Muscle layer of colon (tissue), 2 donors: ENCODE measurements at regions not wholly inside any gene's neighbourhood (a gene's known extent, or its start where the extent isn't known, plus 50 kb on each side); places are given as distances from the start of the nearest gene placed in this dataset.

ENCODE experiments used
- H3K27ac ChIP-seq: one replicate; pipeline ENCODE4 v1.7.0; 2013; ENCODE audit warnings: low read depth, mild to moderate bottlenecking, low read length, moderate library complexity
- H3K27me3 ChIP-seq, 2 donors: one replicate each; pipeline ENCODE4 v1.7.0; 2013; ENCODE audit warnings: low read length in 2 of 2, mild to moderate bottlenecking in 2 of 2; ENCODE audit not compliant: insufficient read depth in 2 of 2, control insufficient read depth in 1 of 2
- H3K36me3 ChIP-seq: one replicate; pipeline ENCODE4 v1.7.0; 2013; ENCODE audit warnings: mild to moderate bottlenecking, low read length; ENCODE audit not compliant: insufficient read depth
- H3K4me1 ChIP-seq: one replicate; pipeline ENCODE4 v1.7.0; 2013; ENCODE audit warnings: mild to moderate bottlenecking, low read length; ENCODE audit not compliant: insufficient read depth
- H3K4me3 ChIP-seq, 2 donors: one replicate each; pipeline ENCODE4 v1.7.0; 2013; ENCODE audit warnings: low read length in 2 of 2, low read depth in 1 of 2, mild to moderate bottlenecking in 1 of 2, moderate library complexity in 1 of 2
- H3K9ac ChIP-seq: one replicate; pipeline ENCODE4 v1.7.0; 2013; ENCODE audit warnings: low read length
- H3K9me3 ChIP-seq: one replicate; pipeline ENCODE4 v1.7.0; 2013; ENCODE audit warnings: mild to moderate bottlenecking, low read length
- donor health status: abdominal sarcoma.
- donor health status: Adenocarcinoma of cecum.

DNA sequence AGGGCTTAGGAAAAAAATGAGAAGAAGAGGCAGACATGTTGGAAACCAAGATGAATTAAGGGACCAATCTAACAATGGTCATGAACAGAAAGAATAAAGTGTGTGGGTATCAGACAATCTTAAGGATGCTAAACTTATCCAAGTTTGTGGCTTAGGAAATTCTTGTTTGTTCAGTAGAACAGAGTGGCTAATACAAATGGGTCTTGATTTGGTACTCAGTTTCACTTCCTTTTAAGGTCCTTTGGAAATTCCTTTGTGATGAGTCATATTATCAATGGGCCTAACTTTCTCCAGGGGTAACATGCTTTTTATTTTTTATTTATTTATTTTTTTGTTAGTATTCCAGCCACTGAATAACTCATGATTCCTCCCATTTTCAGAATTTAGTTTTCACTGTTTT lies 1154.7 kb upstream of the FLRT2 start:
- Histone ChIP-seq H3K36me3 (no peaks in the 10 kb centered on the region), H3K27me3 (no peaks in the 10 kb centered on the region), H3K9me3 (no peaks in the 10 kb centered on the region), H3K27ac (no peak overlapping the region), H3K4me3 (no peak overlapping the region), H3K4me1 (no peaks in the 10 kb centered on the region), H3K9ac (no peak overlapping the region)

DNA sequence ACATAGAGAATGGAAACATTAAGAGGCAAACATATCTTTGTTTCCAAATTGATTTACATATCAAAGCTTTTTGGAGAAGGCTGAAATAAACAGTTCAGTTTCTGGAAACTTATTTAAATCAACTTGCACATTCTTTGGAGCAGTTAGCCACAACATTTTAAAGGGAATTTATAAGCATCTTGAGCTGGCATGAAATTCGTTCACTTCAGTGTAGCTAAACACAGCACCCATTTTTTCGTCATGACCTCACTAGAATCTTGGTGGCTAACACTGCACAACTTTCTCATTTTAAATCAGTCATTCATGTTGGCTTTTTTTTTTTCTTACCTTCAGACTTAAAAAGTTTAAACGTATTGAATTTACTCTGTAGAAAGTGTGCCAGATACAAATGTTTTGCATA lies 1139.9 kb upstream of the FLRT2 start:
- no peak overlapping the region for H3K4me3 ChIP-seq
- no peaks in the 10 kb centered on the region for H3K9me3 ChIP-seq
- H3K9ac ChIP-seq, result no peak overlapping the region
- no peak overlapping the region for H3K27ac ChIP-seq
- peaks cover 4% of the 10 kb centered on the region for H3K4me1 ChIP-seq
- H3K27me3 ChIP-seq, result no peaks in the 10 kb centered on the region
- H3K36me3 ChIP-seq, result no peaks in the 10 kb centered on the region

GRCh38 chr14:84397631-84398030 lies 1132.3 kb upstream of the FLRT2 start:
- H3K27me3 ChIP-seq, result no peaks in the 10 kb centered on the region
- H3K4me1 ChIP-seq, result no peaks in the 10 kb centered on the region
- H3K9me3 ChIP-seq, result no peaks in the 10 kb centered on the region
- H3K4me3 ChIP-seq, result no peak overlapping the region
- no peak overlapping the region for H3K27ac ChIP-seq
- no peaks in the 10 kb centered on the region for H3K36me3 ChIP-seq
- H3K9ac ChIP-seq, result no peak overlapping the region

- Histone ChIP-seq H3K36me3 (no peaks in the 10 kb centered on the region), H3K27ac (no peak overlapping the region), H3K4me1 (no peaks in the 10 kb centered on the region), H3K4me3 (no peak overlapping the region), H3K9ac (no peak overlapping the region), H3K27me3 (no peaks in the 10 kb centered on the region), H3K9me3 (no peaks in the 10 kb centered on the region)
These were observed 1130.5 kb upstream of the FLRT2 start for GRCh38 chr14:84399296-84399910.

DNA sequence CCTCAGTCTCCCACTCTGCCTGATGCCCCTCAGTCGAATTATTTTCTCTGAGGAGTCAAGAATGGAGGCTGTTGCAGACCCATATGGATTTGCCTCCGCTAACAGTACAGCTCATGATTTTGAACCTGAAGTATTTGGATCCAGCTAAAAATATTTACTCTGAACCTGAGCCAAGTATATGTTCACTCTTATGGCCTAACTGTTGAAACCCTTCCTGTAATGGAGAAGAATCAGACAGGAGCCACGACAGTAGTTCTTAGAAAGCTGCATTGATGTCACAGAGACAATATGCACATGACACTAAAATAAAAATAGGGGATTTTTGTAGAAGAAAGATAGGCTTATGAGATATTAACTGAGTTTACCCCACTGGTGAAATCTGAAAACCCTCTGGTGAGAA lies 1128.3 kb upstream of the FLRT2 start:
- no peak overlapping the region for H3K27ac ChIP-seq
- H3K9ac ChIP-seq, result no peak overlapping the region
- no peak overlapping the region for H3K4me3 ChIP-seq
- H3K27me3 ChIP-seq, result no peaks in the 10 kb centered on the region
- no peaks in the 10 kb centered on the region for H3K36me3 ChIP-seq
- H3K9me3 ChIP-seq, result no peaks in the 10 kb centered on the region
- H3K4me1 ChIP-seq, result no peaks in the 10 kb centered on the region

DNA sequence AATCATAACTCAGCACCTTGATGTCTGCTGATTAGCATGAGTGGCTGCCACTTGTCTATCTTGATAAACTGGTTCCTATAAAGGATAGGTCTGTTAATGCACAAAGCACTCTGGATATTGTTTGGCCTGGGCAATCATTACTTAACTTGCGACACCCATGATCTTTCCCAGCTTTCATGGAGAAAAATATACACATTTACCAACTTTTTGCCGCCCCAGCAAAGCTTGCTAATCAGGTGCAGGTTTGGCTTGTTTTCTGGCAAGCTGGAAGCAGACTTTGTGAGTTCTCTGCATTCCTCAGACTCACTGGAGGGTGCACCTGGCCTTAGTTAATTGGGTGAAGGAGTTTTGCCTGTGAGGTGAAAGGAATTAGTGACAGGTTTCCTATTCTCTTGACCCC lies 1126.4 kb upstream of the FLRT2 start:
- H3K27me3 ChIP-seq, result no peaks in the 10 kb centered on the region
- no peak overlapping the region for H3K9ac ChIP-seq
- H3K36me3 ChIP-seq, result no peaks in the 10 kb centered on the region
- H3K4me3 ChIP-seq, result no peak overlapping the region
- H3K27ac ChIP-seq, result no peak overlapping the region
- H3K4me1 ChIP-seq, result no peaks in the 10 kb centered on the region
- no peaks in the 10 kb centered on the region for H3K9me3 ChIP-seq

DNA sequence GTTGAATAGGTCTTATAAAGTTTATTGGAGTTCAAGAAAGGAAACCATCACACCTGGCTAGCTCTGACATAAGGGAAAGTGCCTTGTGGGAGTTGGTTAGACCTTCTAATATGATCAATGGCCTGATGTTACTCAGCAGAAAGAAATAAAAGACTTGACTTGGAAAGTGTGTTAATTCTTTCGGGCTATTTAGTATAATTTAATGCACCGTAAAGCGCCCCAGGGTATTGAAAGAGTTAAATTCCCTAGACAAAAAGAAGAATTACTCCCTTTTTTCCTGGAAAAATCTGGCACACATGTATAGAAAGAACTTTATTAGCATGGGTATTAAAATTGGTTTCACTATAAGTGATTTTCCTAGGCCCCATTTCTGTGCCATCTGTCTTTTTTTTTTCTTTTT lies 1125.7 kb upstream of the FLRT2 start:
- Histone ChIP-seq H3K9ac (no peak overlapping the region), H3K4me3 (no peak overlapping the region), H3K36me3 (no peaks in the 10 kb centered on the region), H3K27ac (no peak overlapping the region), H3K9me3 (no peaks in the 10 kb centered on the region), H3K27me3 (no peaks in the 10 kb centered on the region), H3K4me1 (no peaks in the 10 kb centered on the region)

DNA sequence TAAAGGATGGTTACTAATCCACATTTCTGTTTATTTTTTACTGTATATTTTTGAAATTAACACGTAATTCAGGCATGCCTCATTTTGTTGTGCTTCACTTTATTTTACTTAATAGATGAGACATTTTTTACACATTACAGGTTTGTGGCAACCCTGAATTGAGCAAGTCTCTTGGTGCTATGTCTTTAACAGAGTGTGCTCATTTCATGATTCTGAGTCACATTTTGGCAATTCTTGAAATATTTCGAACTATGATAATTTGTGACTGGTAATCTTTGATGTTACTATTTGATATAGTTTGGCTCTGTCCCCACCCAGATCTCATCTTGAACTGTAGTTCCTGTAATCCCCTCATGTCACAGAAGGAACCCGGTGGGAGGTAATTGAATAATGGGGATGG lies 1120.5 kb upstream of the FLRT2 start:
- Histone ChIP-seq H3K9ac (no peak overlapping the region), H3K4me1 (no peaks in the 10 kb centered on the region), H3K36me3 (no peaks in the 10 kb centered on the region), H3K9me3 (no peaks in the 10 kb centered on the region), H3K4me3 (no peak overlapping the region), H3K27me3 (no peaks in the 10 kb centered on the region), H3K27ac (no peak overlapping the region)

DNA sequence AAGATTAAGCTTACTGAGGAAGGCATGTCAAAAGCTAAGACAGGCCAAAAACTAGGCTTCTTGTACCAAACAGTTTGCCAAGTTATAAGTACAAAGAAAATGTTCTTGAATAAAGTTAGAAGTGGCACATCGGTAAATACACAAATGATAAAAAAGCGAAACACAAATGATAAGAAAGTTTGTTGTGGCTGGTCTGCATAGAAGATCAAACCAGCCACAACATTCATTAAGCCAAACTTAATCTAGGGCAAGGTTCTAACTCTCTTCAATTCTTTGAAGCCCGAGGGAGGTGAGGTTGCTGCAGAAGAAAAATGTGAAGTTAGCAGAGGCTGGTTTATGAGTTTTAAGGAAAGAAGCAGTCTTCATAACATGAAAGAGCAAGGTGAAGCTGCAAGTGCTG lies 1119.6 kb upstream of the FLRT2 start:
- no peaks in the 10 kb centered on the region for H3K36me3 ChIP-seq
- H3K4me3 ChIP-seq, result no peak overlapping the region
- H3K27me3 ChIP-seq, result no peaks in the 10 kb centered on the region
- H3K4me1 ChIP-seq, result no peaks in the 10 kb centered on the region
- no peak overlapping the region for H3K9ac ChIP-seq
- no peaks in the 10 kb centered on the region for H3K9me3 ChIP-seq
- no peak overlapping the region for H3K27ac ChIP-seq

DNA sequence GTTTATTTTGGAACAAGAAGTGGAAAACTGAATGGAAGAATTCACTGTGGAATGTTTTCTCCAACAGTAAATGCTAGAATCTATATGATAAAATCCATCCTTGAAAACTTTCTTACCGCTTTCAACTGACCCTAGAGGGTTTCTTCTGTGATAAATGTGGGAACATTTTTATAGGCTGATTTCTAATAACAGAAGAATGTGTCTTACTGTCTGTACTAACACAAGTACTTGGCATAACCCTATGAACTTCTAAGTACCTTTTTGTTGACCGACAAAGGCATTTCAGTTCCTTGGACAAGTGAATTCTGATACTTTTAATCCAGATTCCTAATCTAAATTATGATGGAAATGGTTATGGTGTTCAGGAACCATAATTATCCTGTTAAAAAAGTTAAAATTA lies 1109.7 kb upstream of the FLRT2 start:
- Histone ChIP-seq H3K27me3 (no peaks in the 10 kb centered on the region), H3K4me1 (no peaks in the 10 kb centered on the region), H3K9me3 (no peaks in the 10 kb centered on the region), H3K27ac (no peak overlapping the region), H3K9ac (no peak overlapping the region), H3K4me3 (no peak overlapping the region), H3K36me3 (no peaks in the 10 kb centered on the region)

DNA sequence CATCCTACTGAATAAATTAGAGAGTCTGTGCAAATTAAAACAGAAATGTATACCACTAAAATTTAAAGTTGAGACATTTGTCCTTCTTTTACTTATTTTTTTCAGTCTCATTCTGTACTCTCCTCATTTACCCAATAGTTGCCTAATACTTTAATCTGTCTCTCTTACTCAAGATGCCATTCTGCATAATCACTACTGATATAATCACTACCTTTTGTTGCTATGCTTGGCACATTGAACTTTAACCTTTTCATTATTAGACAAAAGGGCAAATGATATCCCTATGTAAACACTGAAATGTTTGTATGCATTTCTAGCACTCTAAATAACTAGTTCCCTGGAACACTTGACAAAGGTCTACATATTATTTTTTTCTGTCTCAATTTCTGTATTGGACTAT lies 1108.3 kb upstream of the FLRT2 start:
- Histone ChIP-seq H3K36me3 (no peaks in the 10 kb centered on the region), H3K4me1 (no peaks in the 10 kb centered on the region), H3K27ac (no peak overlapping the region), H3K4me3 (no peak overlapping the region), H3K9ac (no peak overlapping the region), H3K9me3 (no peaks in the 10 kb centered on the region), H3K27me3 (no peaks in the 10 kb centered on the region)

DNA sequence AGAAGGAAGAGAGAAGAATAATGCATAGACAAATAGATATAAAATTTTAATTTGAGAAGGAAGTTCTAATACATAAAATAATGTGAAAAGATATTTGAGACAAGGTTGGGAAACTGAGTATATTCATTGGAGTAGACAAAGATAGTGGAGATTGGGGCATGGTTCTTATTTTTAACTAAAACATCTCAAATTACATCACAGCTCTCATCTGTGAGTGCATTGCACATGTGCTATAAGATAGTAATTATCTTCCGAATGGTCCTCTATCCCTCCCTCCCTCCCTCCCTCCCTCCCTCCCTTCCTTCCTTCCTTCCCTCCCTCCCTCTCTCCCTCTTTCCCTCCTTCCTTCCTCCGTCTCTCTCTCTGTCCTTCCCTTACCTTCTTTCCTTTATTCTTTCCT lies 1104.0 kb upstream of the FLRT2 start:
- Histone ChIP-seq H3K36me3 (no peaks in the 10 kb centered on the region), H3K4me3 (no peak overlapping the region), H3K27me3 (no peaks in the 10 kb centered on the region), H3K9me3 (no peaks in the 10 kb centered on the region), H3K27ac (no peak overlapping the region), H3K9ac (no peak overlapping the region), H3K4me1 (no peaks in the 10 kb centered on the region)
